Mucosa of stomach (tissue), 1 donor: ENCODE measurements at regions not wholly inside any gene's neighbourhood (a gene's known extent, or its start where the extent isn't known, plus 50 kb on each side); places are given as distances from the start of the nearest gene placed in this dataset.
"Not testable (repeated sequence)": the region's sequence is repeated elsewhere in the genome, so short reads cannot be mapped to it uniquely, and the experiment has no call there.

ENCODE experiments used
- H3K27me3 ChIP-seq: one replicate; pipeline ENCODE4 v1.7.0; 2013; ENCODE audit warnings: mild to moderate bottlenecking, low read length; ENCODE audit not compliant: control insufficient read depth, insufficient read depth
- H3K36me3 ChIP-seq: one replicate; pipeline ENCODE4 v1.7.0; 2013; ENCODE audit warnings: low read length; ENCODE audit not compliant: control insufficient read depth, insufficient read depth
- H3K4me1 ChIP-seq: one replicate; pipeline ENCODE4 v1.7.0; 2013; ENCODE audit warnings: mild to moderate bottlenecking, low read length; ENCODE audit not compliant: control insufficient read depth, insufficient read depth
- H3K4me3 ChIP-seq: one replicate; pipeline ENCODE4 v1.7.0; 2013; ENCODE audit warnings: low read length
- H3K9ac ChIP-seq: one replicate; pipeline ENCODE4 v1.7.0; 2013; ENCODE audit warnings: mild to moderate bottlenecking, low read length, moderate library complexity
- H3K9me3 ChIP-seq: one replicate; pipeline ENCODE4 v1.7.0; 2013; ENCODE audit warnings: mild to moderate bottlenecking, low read length, moderate library complexity; ENCODE audit not compliant: control insufficient read depth
- donor health status: Pancreatic carcinoma.

DNA sequence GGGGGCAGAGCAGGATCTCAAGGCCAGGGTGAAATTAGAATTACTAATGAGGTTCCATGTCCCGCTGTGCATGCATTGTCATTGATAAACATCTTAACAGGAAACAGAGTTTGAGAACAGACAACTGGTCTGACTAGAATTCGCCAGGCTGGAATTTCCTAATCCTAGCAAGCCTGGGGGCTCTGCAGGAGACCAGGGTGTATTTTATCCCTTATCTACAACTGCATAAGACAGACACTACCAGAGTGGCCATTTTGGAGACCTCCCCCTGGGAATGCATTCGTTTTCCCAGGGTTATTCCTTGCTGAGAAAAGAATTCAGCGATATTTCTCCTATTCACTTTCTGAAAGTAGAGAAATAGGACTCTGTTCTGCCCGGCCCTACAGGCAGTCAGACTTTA lies 1007.6 kb downstream of the SLC16A7 start:
- not testable (repeated sequence) for H3K9ac ChIP-seq, H3K36me3 ChIP-seq, H3K27me3 ChIP-seq, H3K4me3 ChIP-seq, H3K9me3 ChIP-seq, H3K4me1 ChIP-seq

DNA sequence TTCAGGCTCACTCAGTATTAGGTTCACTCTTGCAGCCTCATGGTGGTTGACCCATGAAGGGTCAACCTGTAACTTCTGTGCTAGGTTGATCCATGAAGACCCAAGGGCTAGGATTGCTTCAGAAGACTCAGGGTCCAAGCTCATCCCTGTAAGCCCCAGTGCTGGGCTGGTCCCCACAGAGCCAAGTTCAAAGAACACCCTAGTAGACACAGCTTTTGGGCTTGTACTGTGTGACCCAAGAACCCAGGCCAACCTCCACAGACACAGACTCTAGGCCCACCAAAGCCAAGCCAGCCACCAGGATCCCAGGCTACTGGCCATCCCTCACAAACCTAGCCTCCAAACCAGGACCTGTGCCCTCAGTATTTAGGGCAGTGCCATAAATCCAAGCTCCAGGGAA lies 1020.6 kb downstream of the SLC16A7 start:
- Histone ChIP-seq H3K9ac (no peak overlapping the region), H3K4me3 (no peak overlapping the region), H3K9me3 (no peaks in the 10 kb centered on the region), H3K27me3 (no peaks in the 10 kb centered on the region), H3K36me3 (no peaks in the 10 kb centered on the region), H3K4me1 (no peaks in the 10 kb centered on the region)

DNA sequence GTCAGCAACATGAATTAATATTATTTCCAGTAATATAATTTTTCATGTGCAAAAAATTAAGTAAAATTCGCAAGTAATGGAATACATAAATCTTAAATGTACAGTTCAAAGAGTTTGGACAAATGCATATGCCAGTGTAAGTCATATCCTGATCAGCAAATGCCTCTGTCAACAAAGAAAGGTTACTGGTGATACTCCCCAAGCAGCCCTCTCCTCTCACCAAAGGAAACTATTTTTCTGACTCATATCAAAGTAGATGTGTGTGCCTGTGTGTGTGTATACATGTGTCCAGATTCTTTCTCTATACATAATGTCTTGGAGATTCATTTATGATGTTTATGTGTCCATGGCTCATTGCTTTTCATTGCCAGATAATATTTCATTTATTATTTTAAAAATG lies 1035.0 kb downstream of the SLC16A7 start:
- H3K4me3 ChIP-seq = no peak overlapping the region
- no peaks in the 10 kb centered on the region for H3K27me3 ChIP-seq
- no peaks in the 10 kb centered on the region for H3K9me3 ChIP-seq
- H3K4me1 ChIP-seq = no peaks in the 10 kb centered on the region
- H3K9ac ChIP-seq = no peak overlapping the region
- no peaks in the 10 kb centered on the region for H3K36me3 ChIP-seq

DNA sequence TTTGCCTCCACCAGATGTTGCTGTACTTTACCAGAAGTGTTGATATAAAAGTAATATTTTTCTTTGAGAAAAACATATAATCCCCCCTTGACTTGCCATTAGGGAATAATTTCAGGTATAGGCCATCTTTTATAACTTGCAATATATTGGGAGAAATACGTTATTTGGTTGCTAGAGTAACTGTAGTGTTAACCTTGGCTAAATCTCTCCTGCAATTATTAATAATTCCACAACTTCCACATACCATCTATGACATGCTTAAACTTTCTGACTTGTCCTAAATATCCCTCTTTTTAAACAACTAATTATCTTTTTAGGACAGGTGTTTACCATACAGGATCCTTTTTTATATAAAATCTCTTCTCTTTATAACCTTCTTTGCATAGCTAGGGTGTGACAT lies 1048.2 kb downstream of the SLC16A7 start:
- H3K36me3 ChIP-seq = no peaks in the 10 kb centered on the region
- H3K4me3 ChIP-seq = no peak overlapping the region
- H3K9me3 ChIP-seq = no peaks in the 10 kb centered on the region
- H3K9ac ChIP-seq = no peak overlapping the region
- H3K27me3 ChIP-seq = no peaks in the 10 kb centered on the region
- H3K4me1 ChIP-seq = no peaks in the 10 kb centered on the region

DNA sequence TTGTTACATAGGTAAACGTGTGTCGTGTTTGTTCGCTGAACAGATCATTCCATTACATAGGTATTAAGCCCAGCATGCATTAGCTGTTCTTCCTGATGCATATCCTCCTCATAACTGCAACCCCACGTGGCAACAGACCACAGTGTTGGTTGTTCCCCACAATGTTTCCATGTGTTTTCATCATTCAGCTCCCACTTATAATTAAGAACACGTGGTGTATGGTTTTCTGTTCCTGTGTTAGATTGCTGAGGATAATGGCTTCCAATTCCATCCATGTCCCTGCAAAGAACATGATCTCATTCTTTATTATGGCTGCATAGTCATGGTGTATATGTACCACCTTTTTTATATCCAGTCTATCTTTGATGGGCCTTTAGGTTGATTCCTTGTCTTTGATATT lies 1071.1 kb downstream of the SLC16A7 start:
- no peaks in the 10 kb centered on the region for H3K36me3 ChIP-seq
- no peaks in the 10 kb centered on the region for H3K9me3 ChIP-seq
- no peak overlapping the region for H3K4me3 ChIP-seq
- no peaks in the 10 kb centered on the region for H3K27me3 ChIP-seq
- H3K9ac ChIP-seq = no peak overlapping the region
- no peaks in the 10 kb centered on the region for H3K4me1 ChIP-seq

DNA sequence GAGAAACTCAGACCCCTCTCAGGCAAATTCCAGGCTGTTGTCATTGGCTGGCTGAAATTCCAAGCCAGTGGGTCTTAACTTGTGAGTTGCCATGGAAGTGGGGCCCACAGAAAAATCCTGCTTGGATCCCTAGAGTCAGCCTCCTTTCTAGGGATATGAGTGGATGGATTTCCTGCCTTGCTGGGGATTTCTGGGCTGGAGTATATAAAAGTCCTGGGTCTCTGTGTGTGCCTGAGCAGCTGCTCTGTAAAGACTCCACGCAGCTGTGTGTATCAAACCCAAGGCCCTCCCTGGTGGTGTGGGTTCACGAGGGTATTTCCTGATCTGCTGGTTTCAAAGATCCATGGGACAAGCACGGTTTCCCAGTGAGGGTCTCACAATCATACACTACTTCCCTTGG lies 1077.1 kb downstream of the SLC16A7 start:
- Histone ChIP-seq H3K4me3 (no peak overlapping the region), H3K36me3 (no peaks in the 10 kb centered on the region), H3K4me1 (no peaks in the 10 kb centered on the region), H3K27me3 (no peaks in the 10 kb centered on the region), H3K9ac (no peak overlapping the region), H3K9me3 (no peaks in the 10 kb centered on the region)

DNA sequence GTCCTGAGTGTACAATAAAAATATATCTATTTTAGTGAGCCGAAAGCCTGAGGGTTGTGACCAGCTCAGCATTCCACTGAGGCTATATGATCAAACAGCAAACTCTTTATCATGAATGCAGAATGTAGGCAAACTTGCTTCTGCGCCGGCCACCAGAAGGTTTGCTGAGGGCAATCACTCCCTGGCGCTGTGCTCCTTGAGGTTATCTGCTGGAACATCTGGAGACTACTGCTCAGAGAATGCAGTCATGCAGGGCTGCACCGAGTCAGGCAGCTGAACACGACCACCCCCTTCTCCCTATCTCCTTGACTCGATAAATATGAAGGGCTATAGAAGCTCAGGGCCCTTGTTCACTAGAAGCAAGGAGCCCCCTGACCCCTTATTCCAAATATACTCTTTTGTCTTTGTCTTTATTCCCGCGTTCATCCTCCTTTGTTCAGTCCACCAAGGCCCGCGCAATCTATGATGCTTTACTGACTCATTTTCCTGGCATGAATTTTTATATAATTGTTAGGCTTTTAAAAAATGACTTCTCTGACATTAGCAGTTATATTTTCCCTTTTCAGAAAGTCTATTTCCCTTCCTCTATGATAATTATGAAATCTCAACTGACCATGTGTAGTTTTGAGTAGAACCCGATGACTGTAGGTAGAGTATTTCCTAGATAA lies 1089.3 kb downstream of the SLC16A7 start:
- H3K27me3 ChIP-seq = no peaks in the 10 kb centered on the region
- H3K9me3 ChIP-seq = no peaks in the 10 kb centered on the region
- no peaks in the 10 kb centered on the region for H3K36me3 ChIP-seq
- H3K4me3 ChIP-seq = no peak overlapping the region
- no peaks in the 10 kb centered on the region for H3K4me1 ChIP-seq
- no peak overlapping the region for H3K9ac ChIP-seq

DNA sequence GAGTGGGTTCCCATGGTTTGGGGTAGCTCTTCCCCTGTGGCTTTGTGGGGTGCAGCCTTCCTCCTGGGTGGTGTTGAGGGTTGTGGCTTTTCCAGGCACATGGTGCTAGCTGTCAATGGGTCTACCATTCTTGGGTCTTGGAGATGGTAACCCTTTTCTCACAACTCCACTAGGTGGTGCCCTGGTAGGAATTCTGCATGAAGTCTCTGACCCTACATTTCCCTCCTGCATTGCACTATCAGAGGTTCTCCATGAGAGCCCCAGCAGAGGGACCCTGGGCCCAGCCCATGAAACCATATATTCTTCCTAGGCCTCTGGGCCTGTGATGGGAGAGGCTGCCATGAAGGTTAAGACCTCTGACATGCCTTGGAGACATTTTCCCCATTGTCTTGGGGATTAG lies 1093.3 kb downstream of the SLC16A7 start:
- Histone ChIP-seq H3K9ac (no peak overlapping the region), H3K36me3 (no peaks in the 10 kb centered on the region), H3K27me3 (no peaks in the 10 kb centered on the region)

DNA sequence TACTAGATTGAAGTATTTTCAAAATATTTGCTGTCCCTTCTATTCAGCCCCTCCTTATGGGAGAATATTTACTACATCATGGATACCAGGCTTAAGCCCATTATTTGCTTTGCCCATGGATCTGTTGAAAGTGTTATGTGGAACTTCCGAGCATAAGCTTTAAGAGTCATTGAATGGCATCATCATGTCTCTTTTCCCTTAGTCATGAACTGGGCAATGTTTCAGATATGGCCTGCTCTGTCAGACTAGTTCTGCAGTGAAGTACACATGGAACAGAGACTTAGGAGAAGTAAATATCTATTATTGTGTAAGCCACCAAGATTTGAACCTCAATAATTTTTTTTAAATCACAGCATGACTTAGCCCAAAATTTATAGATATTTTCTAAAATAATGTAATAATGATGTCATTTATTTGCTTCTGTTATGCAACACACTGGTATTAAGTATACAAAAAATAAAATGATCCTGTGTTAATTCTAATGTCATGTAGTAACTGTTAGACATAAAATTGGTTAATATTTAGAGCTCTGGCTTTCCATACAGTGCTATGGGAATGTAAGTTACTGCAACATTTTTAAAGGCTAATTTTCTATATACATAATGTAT lies 1097.3 kb downstream of the SLC16A7 start:
- Histone ChIP-seq H3K4me1 (no peaks in the 10 kb centered on the region), H3K4me3 (no peak overlapping the region), H3K9ac (no peak overlapping the region), H3K27me3 (no peaks in the 10 kb centered on the region), H3K9me3 (no peaks in the 10 kb centered on the region), H3K36me3 (no peaks in the 10 kb centered on the region)

More for the DNA sequence above, 1093.3 kb downstream of the SLC16A7 start:
- no peaks in the 10 kb centered on the region for H3K9me3 ChIP-seq
- H3K4me3 ChIP-seq = no peak overlapping the region
- H3K4me1 ChIP-seq = no peaks in the 10 kb centered on the region

DNA sequence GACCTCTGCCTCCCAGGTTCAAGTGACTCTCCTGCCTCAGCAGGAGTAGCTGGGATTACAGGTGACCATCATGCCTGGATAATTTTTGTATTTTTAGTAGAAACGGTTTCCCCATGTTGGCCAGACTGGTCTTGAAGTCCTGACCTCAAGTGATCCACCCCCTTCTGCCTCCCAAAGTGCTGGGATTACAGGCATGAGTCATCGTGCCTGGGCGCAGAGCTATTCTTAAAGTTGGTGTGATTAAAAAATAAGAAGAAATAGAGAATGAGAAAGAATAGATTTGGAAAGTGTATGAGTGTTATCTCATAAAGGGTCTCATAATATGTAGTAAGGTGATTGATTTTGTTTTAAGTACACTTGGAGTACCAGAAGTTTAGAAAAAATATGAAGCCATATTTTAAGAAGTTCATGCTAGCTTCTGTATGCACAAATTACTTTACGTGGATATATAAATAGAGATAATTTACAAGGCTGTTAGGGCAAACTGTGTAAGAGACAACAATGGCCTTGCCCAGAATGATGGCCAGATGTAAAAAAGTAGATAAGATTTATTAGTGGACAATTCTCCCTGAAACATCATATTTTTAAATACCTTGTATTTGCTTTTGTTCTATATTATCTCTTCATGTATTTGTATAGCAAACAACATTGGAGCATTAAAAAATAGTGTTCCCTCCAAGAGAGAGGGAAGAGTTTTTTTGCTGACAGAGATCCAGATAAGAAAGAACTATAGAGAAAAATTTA lies 1108.5 kb downstream of the SLC16A7 start:
- H3K4me3 ChIP-seq = no peak overlapping the region
- H3K9me3 ChIP-seq = no peaks in the 10 kb centered on the region
- no peaks in the 10 kb centered on the region for H3K4me1 ChIP-seq
- no peaks in the 10 kb centered on the region for H3K36me3 ChIP-seq
- H3K27me3 ChIP-seq = no peaks in the 10 kb centered on the region
- no peak overlapping the region for H3K9ac ChIP-seq

DNA sequence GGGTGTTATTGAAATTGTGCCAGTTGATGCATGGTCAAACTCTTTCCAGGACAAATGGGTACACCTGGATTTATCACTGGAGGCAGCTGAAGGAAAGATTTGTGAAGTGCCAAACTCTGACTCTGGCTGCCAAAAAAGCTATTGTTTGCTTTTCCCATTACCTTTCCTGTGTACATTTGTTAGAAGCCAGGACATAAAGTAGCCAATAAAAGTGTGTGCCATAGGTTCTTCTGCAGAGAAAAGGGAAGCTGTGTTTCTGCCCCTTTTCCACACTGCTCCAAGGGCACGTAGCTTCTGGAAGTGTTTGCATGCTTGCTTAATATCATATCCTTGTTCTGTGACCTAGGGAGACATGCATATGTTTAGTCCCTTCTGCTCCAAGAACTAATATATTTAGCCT lies 1114.4 kb downstream of the SLC16A7 start:
- Histone ChIP-seq H3K27me3 (no peaks in the 10 kb centered on the region), H3K4me3 (no peak overlapping the region)

DNA sequence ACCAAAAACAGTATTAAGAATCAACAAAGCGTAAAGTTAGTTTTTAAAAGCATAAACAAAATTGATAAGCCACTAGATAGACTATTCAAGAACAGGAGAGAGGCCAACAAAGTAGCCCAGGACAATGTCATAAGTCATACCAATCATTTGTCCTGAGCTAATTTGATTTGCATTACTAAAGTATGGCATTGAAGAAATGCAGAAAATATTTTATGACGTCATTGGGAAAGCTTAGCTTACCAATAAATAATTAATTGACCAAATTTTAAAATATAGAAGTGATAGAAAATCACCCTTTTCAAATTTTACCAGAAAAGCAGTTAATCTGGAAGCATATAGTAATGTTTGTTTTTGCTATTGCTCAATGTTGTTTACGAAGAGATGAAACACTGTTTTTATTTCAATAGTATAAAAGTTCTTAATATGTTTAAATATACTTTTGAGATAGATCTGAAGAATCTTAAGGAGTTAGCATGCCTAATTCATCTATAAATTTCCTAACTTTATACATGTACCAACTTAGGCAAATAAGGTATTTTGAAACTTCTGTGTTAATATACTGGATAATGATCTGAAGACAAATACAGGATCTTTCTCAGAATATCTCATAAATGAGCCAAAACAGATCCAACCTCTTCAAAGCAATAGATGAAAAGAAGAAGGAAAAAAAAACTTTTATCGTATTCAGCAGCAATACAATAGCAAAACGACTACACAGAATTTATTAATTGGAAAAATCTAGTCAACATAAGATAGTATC lies 1118.5 kb downstream of the SLC16A7 start:
- Histone ChIP-seq H3K36me3 (no peaks in the 10 kb centered on the region), H3K4me3 (no peak overlapping the region), H3K4me1 (no peaks in the 10 kb centered on the region), H3K9ac (no peak overlapping the region), H3K9me3 (no peaks in the 10 kb centered on the region), H3K27me3 (no peaks in the 10 kb centered on the region)

More for the DNA sequence above, 1114.4 kb downstream of the SLC16A7 start:
- Histone ChIP-seq H3K4me1 (no peaks in the 10 kb centered on the region), H3K9ac (no peak overlapping the region), H3K36me3 (no peaks in the 10 kb centered on the region), H3K9me3 (no peaks in the 10 kb centered on the region)
